ENCODE measurements at regions not wholly inside any gene's neighbourhood (a gene's known extent, or its start where the extent isn't known, plus 50 kb on each side); places are given as distances from the start of the nearest gene placed in this dataset.

GRCh38 chr13:78334059-78334458 lies 269.3 kb downstream of the POU4F1 start:
- Histone ChIP-seq H3K4me3 (no peak overlapping the region), H3F3A (ENCODE audit: low read depth) (no peaks in the 10 kb centered on the region), H3K9ac (no peak overlapping the region), H2AFZ (replicated peaks) (no peak overlapping the region), H4K20me1 (ENCODE audit: low read depth) (no peaks in the 10 kb centered on the region), H3K27me3 (peaks cover 12% of the 10 kb centered on the region), H3K79me2 (ENCODE audit: low read depth) (no peaks in the 10 kb centered on the region), H3K4me1 (no peaks in the 10 kb centered on the region), H3K9me3 (ENCODE audit: low read depth) (no peaks in the 10 kb centered on the region), H3K36me3 (no peaks in the 10 kb centered on the region), H3K4me2 (no peak overlapping the region), H3K27ac (no peak overlapping the region)
- H3K4me1 Mint-ChIP-seq, result no peaks in the 10 kb centered on the region
- no peak overlapping the region for H3K27ac Mint-ChIP-seq
- H3K36me3 Mint-ChIP-seq, result no peaks in the 10 kb centered on the region
- H3K9me3 Mint-ChIP-seq, result no peaks in the 10 kb centered on the region
- no peaks in the 10 kb centered on the region for H3K27me3 Mint-ChIP-seq (ENCODE audit: insufficient read depth, low read depth)
- no peak for TF ChIP-seq EZH2phosphoT487 (IDR thresholded peaks at IDR 0.05)
- no peak for TF ChIP-seq EZH2 (IDR thresholded peaks at IDR 0.05)
- no peak for TF ChIP-seq CTCF (IDR thresholded peaks at IDR 0.05)
- DNase-seq (ENCODE audit: low spot score), result peak; percentile 2
- H3K4me3 Mint-ChIP-seq, result no peak overlapping the region

- Histone ChIP-seq H3K27ac (no peak overlapping the region), H4K20me1 (ENCODE audit: low read depth) (no peaks in the 10 kb centered on the region), H3K27me3 (peaks cover 17% of the 10 kb centered on the region), H3K9ac (no peak overlapping the region), H2AFZ (replicated peaks) (no peak overlapping the region), H3K4me1 (no peaks in the 10 kb centered on the region), H3K79me2 (ENCODE audit: low read depth) (no peaks in the 10 kb centered on the region), H3K36me3 (no peaks in the 10 kb centered on the region), H3K9me3 (ENCODE audit: low read depth) (no peaks in the 10 kb centered on the region), H3K4me3 (no peak overlapping the region), H3K4me2 (no peak overlapping the region), H3F3A (ENCODE audit: low read depth) (no peaks in the 10 kb centered on the region)
- H3K36me3 Mint-ChIP-seq, result no peaks in the 10 kb centered on the region
- no peak for DNase-seq (ENCODE audit: low spot score)
- TF ChIP-seq EZH2phosphoT487 (IDR thresholded peaks at IDR 0.05) (no peak), EZH2 (IDR thresholded peaks at IDR 0.05) (no peak), CTCF (IDR thresholded peaks at IDR 0.05) (no peak)
- H3K27ac Mint-ChIP-seq, result no peak overlapping the region
- H3K27me3 Mint-ChIP-seq (ENCODE audit: insufficient read depth, low read depth), result peaks cover 2% of the 10 kb centered on the region
- H3K4me1 Mint-ChIP-seq, result no peaks in the 10 kb centered on the region
- H3K4me3 Mint-ChIP-seq, result no peak overlapping the region
- H3K9me3 Mint-ChIP-seq, result no peaks in the 10 kb centered on the region
These were observed 276.7 kb downstream of the POU4F1 start for GRCh38 chr13:78326633-78327032.

- TF ChIP-seq EZH2phosphoT487 (IDR thresholded peaks at IDR 0.05) (no peak), EZH2 (IDR thresholded peaks at IDR 0.05) (no peak), CTCF (IDR thresholded peaks at IDR 0.05) (no peak)
- no peak overlapping the region for H3K4me2 ChIP-seq
- H3K27ac Mint-ChIP-seq, result no peak overlapping the region
These were observed 277.8 kb downstream of the POU4F1 start for GRCh38 chr13:78325585-78325984.

More at GRCh38 chr13:78325585-78325984, 277.8 kb downstream of the POU4F1 start:
- Mint-ChIP-seq H3K4me3 (no peak overlapping the region), H3K9me3 (no peaks in the 10 kb centered on the region), H3K27me3 (ENCODE audit: insufficient read depth, low read depth) (peaks cover 2% of the 10 kb centered on the region), H3K4me1 (no peaks in the 10 kb centered on the region), H3K36me3 (no peaks in the 10 kb centered on the region)
- no peak for DNase-seq (ENCODE audit: low spot score)
- Histone ChIP-seq H3K36me3 (no peaks in the 10 kb centered on the region), H3F3A (ENCODE audit: low read depth) (no peaks in the 10 kb centered on the region), H4K20me1 (ENCODE audit: low read depth) (no peaks in the 10 kb centered on the region), H3K9ac (no peak overlapping the region), H2AFZ (replicated peaks) (no peak overlapping the region), H3K9me3 (ENCODE audit: low read depth) (no peaks in the 10 kb centered on the region), H3K4me3 (no peak overlapping the region), H3K4me1 (no peaks in the 10 kb centered on the region), H3K27ac (no peak overlapping the region), H3K79me2 (ENCODE audit: low read depth) (no peaks in the 10 kb centered on the region), H3K27me3 (peaks cover 17% of the 10 kb centered on the region)

All from neural progenitor cell (in vitro differentiated cells).